ENCODE measurements at regions not wholly inside any gene's neighbourhood (a gene's known extent, or its start where the extent isn't known, plus 50 kb on each side); places are given as distances from the start of the nearest gene placed in this dataset.

GRCh38 chr21:14755086-14755485 is 209.0 kb upstream of the SAMSN1 start:
- Mint-ChIP-seq H3K9me3 (ENCODE audit: low read depth) (peaks cover 13% of the 10 kb centered on the region), H3K36me3 (ENCODE audit: insufficient read depth) (no peaks in the 10 kb centered on the region), H3K4me1 (ENCODE audit: low read depth) (no peaks in the 10 kb centered on the region), H3K4me3 (ENCODE audit: low read depth) (no peak overlapping the region), H3K27ac (no peak overlapping the region), H3K27me3 (no peaks in the 10 kb centered on the region)
- no peak for TF ChIP-seq CTCF (IDR thresholded peaks at IDR 0.05; ENCODE audit: unreplicated experiment)
- no peak for DNase-seq (ENCODE audit: low spot score, unreplicated experiment)

GRCh38 chr21:14754682-14755081 is 208.6 kb upstream of the SAMSN1 start:
- H3K9me3 Mint-ChIP-seq (ENCODE audit: low read depth) = peaks cover 12% of the 10 kb centered on the region
- no peak for TF ChIP-seq CTCF (IDR thresholded peaks at IDR 0.05; ENCODE audit: unreplicated experiment)
- no peak overlapping the region for H3K4me3 Mint-ChIP-seq (ENCODE audit: low read depth)
- no peaks in the 10 kb centered on the region for H3K36me3 Mint-ChIP-seq (ENCODE audit: insufficient read depth)
- H3K27ac Mint-ChIP-seq = no peak overlapping the region
- no peaks in the 10 kb centered on the region for H3K27me3 Mint-ChIP-seq
- no peak for DNase-seq (ENCODE audit: low spot score, unreplicated experiment)
- no peaks in the 10 kb centered on the region for H3K4me1 Mint-ChIP-seq (ENCODE audit: low read depth)

GRCh38 chr21:14754259-14754604 is 208.1 kb upstream of the SAMSN1 start:
- Mint-ChIP-seq H3K4me1 (ENCODE audit: low read depth) (no peaks in the 10 kb centered on the region), H3K27ac (no peak overlapping the region), H3K27me3 (no peaks in the 10 kb centered on the region), H3K36me3 (ENCODE audit: insufficient read depth) (no peaks in the 10 kb centered on the region), H3K9me3 (ENCODE audit: low read depth) (peaks cover 7% of the 10 kb centered on the region), H3K4me3 (ENCODE audit: low read depth) (no peak overlapping the region)
- no peak for TF ChIP-seq CTCF (IDR thresholded peaks at IDR 0.05; ENCODE audit: unreplicated experiment)
- DNase-seq (ENCODE audit: low spot score, unreplicated experiment) = no peak

GRCh38 chr21:14753466-14754258 is 207.5 kb upstream of the SAMSN1 start:
- H3K9me3 Mint-ChIP-seq (ENCODE audit: low read depth) = peaks cover 3% of the 10 kb centered on the region
- H3K4me3 Mint-ChIP-seq (ENCODE audit: low read depth) = no peak overlapping the region

GRCh38 chr21:14753069-14753465 is 207.0 kb upstream of the SAMSN1 start:
- DNase-seq (ENCODE audit: low spot score, unreplicated experiment) = no peak
- Mint-ChIP-seq H3K27me3 (no peaks in the 10 kb centered on the region), H3K4me1 (ENCODE audit: low read depth) (no peaks in the 10 kb centered on the region), H3K36me3 (ENCODE audit: insufficient read depth) (no peaks in the 10 kb centered on the region), H3K9me3 (ENCODE audit: low read depth) (peaks cover 3% of the 10 kb centered on the region), H3K4me3 (ENCODE audit: low read depth) (no peak overlapping the region), H3K27ac (no peak overlapping the region)
- no peak for TF ChIP-seq CTCF (IDR thresholded peaks at IDR 0.05; ENCODE audit: unreplicated experiment)

More at GRCh38 chr21:14753466-14754258, 207.5 kb upstream of the SAMSN1 start:
- Mint-ChIP-seq H3K36me3 (ENCODE audit: insufficient read depth) (no peaks in the 10 kb centered on the region), H3K4me1 (ENCODE audit: low read depth) (no peaks in the 10 kb centered on the region), H3K27me3 (no peaks in the 10 kb centered on the region), H3K27ac (no peak overlapping the region)
- no peak for DNase-seq (ENCODE audit: low spot score, unreplicated experiment)
- TF ChIP-seq CTCF (IDR thresholded peaks at IDR 0.05; ENCODE audit: unreplicated experiment) = no peak
